ENCODE measurements at regions not wholly inside any gene's neighbourhood (a gene's known extent, or its start where the extent isn't known, plus 50 kb on each side); places are given as distances from the start of the nearest gene placed in this dataset.

- no peak for DNase-seq (ENCODE audit: low read depth in 4 of 6, low spot score in 6 of 6)
- whole genome bisulfite sequencing (ENCODE audit: insufficient coverage), result no CpG with 5 or more reads among the region's 2 CpGs
- Histone ChIP-seq H3K4me1 (ENCODE audit: control insufficient read depth, insufficient read depth, low read length) (no peaks in the 10 kb centered on the region), H3K36me3 (ENCODE audit: control insufficient read depth, insufficient read depth, low read length) (no peaks in the 10 kb centered on the region), H3K27ac (ENCODE audit: low read depth, low read length) (no peak overlapping the region), H3K4me3 (ENCODE audit: low read depth, low read length) (no peak overlapping the region), H3K27me3 (ENCODE audit: control insufficient read depth, insufficient read depth, low read length) (no peaks in the 10 kb centered on the region), H3K9me3 (ENCODE audit: control insufficient read depth, insufficient read depth, low read length) (no peaks in the 10 kb centered on the region)
Measured at GRCh38 chr7:53988376-53988775, 553.8 kb upstream of the VSTM2A start.

- peak in 1 of 6 donors; percentile 14 for DNase-seq (ENCODE audit: low read depth in 4 of 6, low spot score in 6 of 6)
- Histone ChIP-seq H3K4me1 (ENCODE audit: control insufficient read depth, insufficient read depth, low read length) (no peaks in the 10 kb centered on the region), H3K27ac (ENCODE audit: low read depth, low read length) (no peak overlapping the region), H3K4me3 (ENCODE audit: low read depth, low read length) (no peak overlapping the region), H3K9me3 (ENCODE audit: control insufficient read depth, insufficient read depth, low read length) (no peaks in the 10 kb centered on the region), H3K36me3 (ENCODE audit: control insufficient read depth, insufficient read depth, low read length) (no peaks in the 10 kb centered on the region), H3K27me3 (ENCODE audit: control insufficient read depth, insufficient read depth, low read length) (no peaks in the 10 kb centered on the region)
- WGBS (ENCODE audit: insufficient coverage), result 68% methylated on average over 2 of the region's 3 CpGs
Measured at GRCh38 chr7:53993224-53993623, 549.0 kb upstream of the VSTM2A start.

GRCh38 chr7:53996876-53997275 lies 545.3 kb upstream of the VSTM2A start:
- WGBS (ENCODE audit: insufficient coverage), result no CpG with 5 or more reads among the region's 1 CpG
- H3K9me3 ChIP-seq (ENCODE audit: control insufficient read depth, insufficient read depth, low read length), result no peaks in the 10 kb centered on the region
- H3K27me3 ChIP-seq (ENCODE audit: control insufficient read depth, insufficient read depth, low read length), result no peaks in the 10 kb centered on the region
- H3K27ac ChIP-seq (ENCODE audit: low read depth, low read length), result no peak overlapping the region
- H3K36me3 ChIP-seq (ENCODE audit: control insufficient read depth, insufficient read depth, low read length), result no peaks in the 10 kb centered on the region
- DNase-seq (ENCODE audit: low read depth in 4 of 6, low spot score in 6 of 6), result peak in 1 of 6 donors; percentile 3
- no peaks in the 10 kb centered on the region for H3K4me1 ChIP-seq (ENCODE audit: control insufficient read depth, insufficient read depth, low read length)
- H3K4me3 ChIP-seq (ENCODE audit: low read depth, low read length), result no peak overlapping the region

GRCh38 chr7:54014765-54015164 lies 527.4 kb upstream of the VSTM2A start:
- Histone ChIP-seq H3K36me3 (ENCODE audit: control insufficient read depth, insufficient read depth, low read length) (no peaks in the 10 kb centered on the region), H3K27ac (ENCODE audit: low read depth, low read length) (no peak overlapping the region), H3K4me1 (ENCODE audit: control insufficient read depth, insufficient read depth, low read length) (no peaks in the 10 kb centered on the region), H3K4me3 (ENCODE audit: low read depth, low read length) (no peak overlapping the region), H3K27me3 (ENCODE audit: control insufficient read depth, insufficient read depth, low read length) (no peaks in the 10 kb centered on the region), H3K9me3 (ENCODE audit: control insufficient read depth, insufficient read depth, low read length) (no peaks in the 10 kb centered on the region)
- 40% methylated on average over 1 of the region's 2 CpGs for WGBS (ENCODE audit: insufficient coverage)
- DNase-seq (ENCODE audit: low read depth in 4 of 6, low spot score in 6 of 6), result no peak

- WGBS (ENCODE audit: insufficient coverage), result 86% methylated on average over 1 of the region's 2 CpGs
- Histone ChIP-seq H3K4me3 (ENCODE audit: low read depth, low read length) (no peak overlapping the region), H3K36me3 (ENCODE audit: control insufficient read depth, insufficient read depth, low read length) (no peaks in the 10 kb centered on the region), H3K9me3 (ENCODE audit: control insufficient read depth, insufficient read depth, low read length) (no peaks in the 10 kb centered on the region), H3K4me1 (ENCODE audit: control insufficient read depth, insufficient read depth, low read length) (no peaks in the 10 kb centered on the region), H3K27ac (ENCODE audit: low read depth, low read length) (no peak overlapping the region), H3K27me3 (ENCODE audit: control insufficient read depth, insufficient read depth, low read length) (no peaks in the 10 kb centered on the region)
- no peak for DNase-seq (ENCODE audit: low read depth in 4 of 6, low spot score in 6 of 6)
Measured at GRCh38 chr7:54015251-54015650, 526.9 kb upstream of the VSTM2A start.

- Histone ChIP-seq H3K4me1 (ENCODE audit: control insufficient read depth, insufficient read depth, low read length) (no peaks in the 10 kb centered on the region), H3K4me3 (ENCODE audit: low read depth, low read length) (no peak overlapping the region), H3K36me3 (ENCODE audit: control insufficient read depth, insufficient read depth, low read length) (no peaks in the 10 kb centered on the region), H3K27ac (ENCODE audit: low read depth, low read length) (no peak overlapping the region), H3K27me3 (ENCODE audit: control insufficient read depth, insufficient read depth, low read length) (no peaks in the 10 kb centered on the region), H3K9me3 (ENCODE audit: control insufficient read depth, insufficient read depth, low read length) (no peaks in the 10 kb centered on the region)
- DNase-seq (ENCODE audit: low read depth in 4 of 6, low spot score in 6 of 6), result no peak
- WGBS (ENCODE audit: insufficient coverage), result 100% methylated on average over 1 of the region's 1 CpG
Measured at GRCh38 chr7:54037873-54038272, 504.3 kb upstream of the VSTM2A start.

GRCh38 chr7:54060643-54061042 lies 481.5 kb upstream of the VSTM2A start:
- 79% methylated on average over 2 of the region's 4 CpGs for WGBS (ENCODE audit: insufficient coverage)
- no peaks in the 10 kb centered on the region for H3K9me3 ChIP-seq (ENCODE audit: control insufficient read depth, insufficient read depth, low read length)
- no peaks in the 10 kb centered on the region for H3K36me3 ChIP-seq (ENCODE audit: control insufficient read depth, insufficient read depth, low read length)
- H3K4me1 ChIP-seq (ENCODE audit: control insufficient read depth, insufficient read depth, low read length), result no peaks in the 10 kb centered on the region
- no peak overlapping the region for H3K4me3 ChIP-seq (ENCODE audit: low read depth, low read length)
- no peak for DNase-seq (ENCODE audit: low read depth in 4 of 6, low spot score in 6 of 6)
- no peak overlapping the region for H3K27ac ChIP-seq (ENCODE audit: low read depth, low read length)
- H3K27me3 ChIP-seq (ENCODE audit: control insufficient read depth, insufficient read depth, low read length), result no peaks in the 10 kb centered on the region

- Histone ChIP-seq H3K9me3 (ENCODE audit: control insufficient read depth, insufficient read depth, low read length) (no peaks in the 10 kb centered on the region), H3K4me1 (ENCODE audit: control insufficient read depth, insufficient read depth, low read length) (no peaks in the 10 kb centered on the region), H3K27me3 (ENCODE audit: control insufficient read depth, insufficient read depth, low read length) (no peaks in the 10 kb centered on the region), H3K4me3 (ENCODE audit: low read depth, low read length) (no peak overlapping the region), H3K36me3 (ENCODE audit: control insufficient read depth, insufficient read depth, low read length) (no peaks in the 10 kb centered on the region), H3K27ac (ENCODE audit: low read depth, low read length) (no peak overlapping the region)
- WGBS (ENCODE audit: insufficient coverage), result 80% methylated on average over 3 of the region's 5 CpGs
- no peak for DNase-seq (ENCODE audit: low read depth in 4 of 6, low spot score in 6 of 6)
Measured at GRCh38 chr7:54066643-54067042, 475.5 kb upstream of the VSTM2A start.

GRCh38 chr7:54069843-54070242 lies 472.3 kb upstream of the VSTM2A start:
- Histone ChIP-seq H3K9me3 (ENCODE audit: control insufficient read depth, insufficient read depth, low read length) (no peaks in the 10 kb centered on the region), H3K27me3 (ENCODE audit: control insufficient read depth, insufficient read depth, low read length) (no peaks in the 10 kb centered on the region), H3K4me1 (ENCODE audit: control insufficient read depth, insufficient read depth, low read length) (no peaks in the 10 kb centered on the region), H3K36me3 (ENCODE audit: control insufficient read depth, insufficient read depth, low read length) (no peaks in the 10 kb centered on the region), H3K27ac (ENCODE audit: low read depth, low read length) (no peak overlapping the region), H3K4me3 (ENCODE audit: low read depth, low read length) (no peak overlapping the region)
- WGBS (ENCODE audit: insufficient coverage), result 77% methylated on average over 3 of the region's 4 CpGs
- no peak for DNase-seq (ENCODE audit: low read depth in 4 of 6, low spot score in 6 of 6)

GRCh38 chr7:54072710-54073109 lies 469.5 kb upstream of the VSTM2A start:
- H3K4me1 ChIP-seq (ENCODE audit: control insufficient read depth, insufficient read depth, low read length), result no peaks in the 10 kb centered on the region
- H3K27ac ChIP-seq (ENCODE audit: low read depth, low read length), result no peak overlapping the region
- no peak overlapping the region for H3K4me3 ChIP-seq (ENCODE audit: low read depth, low read length)
- WGBS (ENCODE audit: insufficient coverage), result 100% methylated on average over 1 of the region's 4 CpGs
- H3K9me3 ChIP-seq (ENCODE audit: control insufficient read depth, insufficient read depth, low read length), result no peaks in the 10 kb centered on the region
- H3K36me3 ChIP-seq (ENCODE audit: control insufficient read depth, insufficient read depth, low read length), result no peaks in the 10 kb centered on the region
- H3K27me3 ChIP-seq (ENCODE audit: control insufficient read depth, insufficient read depth, low read length), result no peaks in the 10 kb centered on the region
- DNase-seq (ENCODE audit: low read depth in 4 of 6, low spot score in 6 of 6), result no peak
